ENCODE measurements at regions not wholly inside any gene's neighbourhood (a gene's known extent, or its start where the extent isn't known, plus 50 kb on each side); places are given as distances from the start of the nearest gene placed in this dataset.
A peak's percentile ranks its signal among the peaks of the same experiment; 100 is the strongest.

DNA sequence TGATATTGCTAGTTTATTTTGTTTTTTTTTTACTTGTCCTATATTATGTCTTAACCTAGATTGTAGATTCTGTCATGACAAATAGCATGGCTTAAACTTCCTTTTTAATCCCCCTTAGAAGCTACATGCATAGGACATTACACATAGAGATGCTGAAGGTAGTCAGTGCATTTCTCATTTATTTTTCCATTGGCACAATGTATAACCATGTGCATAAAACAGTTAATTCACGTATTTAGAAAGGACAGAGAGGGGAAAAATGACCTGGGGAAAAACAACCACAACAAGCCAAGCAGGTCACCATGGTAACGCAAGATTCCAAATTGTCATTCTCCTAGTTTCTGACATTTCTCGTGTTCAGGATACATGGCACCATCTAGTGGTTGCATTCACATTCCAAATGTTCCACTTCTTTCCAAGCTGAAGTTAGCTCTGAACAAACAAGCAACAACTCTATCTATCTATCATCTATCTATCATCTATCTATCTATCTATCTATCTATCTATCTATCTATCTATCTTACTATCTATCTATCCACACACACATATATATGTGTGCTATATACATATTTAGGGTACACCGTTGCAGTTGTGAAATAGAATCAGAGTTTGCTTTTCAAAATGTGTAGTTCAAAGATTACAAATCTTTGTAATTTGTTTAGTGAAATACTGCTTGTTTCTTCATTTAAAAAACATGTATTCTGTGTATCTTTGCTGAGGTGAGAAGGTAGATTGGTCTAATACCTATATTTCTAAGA, 487.2 kb upstream of the ST8SIA4 start:
- ATAC-seq: no peak
- H3K27me3 Mint-ChIP-seq: no peaks in the 10 kb centered on the region
- no peaks in the 10 kb centered on the region for H3K4me1 Mint-ChIP-seq (ENCODE audit: low read depth)
- peak; percentile 1 for DNase-seq
- no peaks in the 10 kb centered on the region for H3K9me3 Mint-ChIP-seq
- no peak overlapping the region for H3K27ac Mint-ChIP-seq
- intact Hi-C loops (cut with micrococcal nuclease): loop anchor here (5.0 kb wide), 1 partner anchor 958 kb away; no protein-coding TSS in a partner anchor
- H3K36me3 Mint-ChIP-seq (ENCODE audit: low read depth): no peaks in the 10 kb centered on the region
- CTCF ChIA-PET: interaction anchor here (0.5 to 1.0 kb wide), 3 partner anchors 119 to 616 kb away, joined by 3 to 4 read pairs (median 3); no protein-coding TSS in a partner anchor
- TF ChIP-seq, protein P1, sequence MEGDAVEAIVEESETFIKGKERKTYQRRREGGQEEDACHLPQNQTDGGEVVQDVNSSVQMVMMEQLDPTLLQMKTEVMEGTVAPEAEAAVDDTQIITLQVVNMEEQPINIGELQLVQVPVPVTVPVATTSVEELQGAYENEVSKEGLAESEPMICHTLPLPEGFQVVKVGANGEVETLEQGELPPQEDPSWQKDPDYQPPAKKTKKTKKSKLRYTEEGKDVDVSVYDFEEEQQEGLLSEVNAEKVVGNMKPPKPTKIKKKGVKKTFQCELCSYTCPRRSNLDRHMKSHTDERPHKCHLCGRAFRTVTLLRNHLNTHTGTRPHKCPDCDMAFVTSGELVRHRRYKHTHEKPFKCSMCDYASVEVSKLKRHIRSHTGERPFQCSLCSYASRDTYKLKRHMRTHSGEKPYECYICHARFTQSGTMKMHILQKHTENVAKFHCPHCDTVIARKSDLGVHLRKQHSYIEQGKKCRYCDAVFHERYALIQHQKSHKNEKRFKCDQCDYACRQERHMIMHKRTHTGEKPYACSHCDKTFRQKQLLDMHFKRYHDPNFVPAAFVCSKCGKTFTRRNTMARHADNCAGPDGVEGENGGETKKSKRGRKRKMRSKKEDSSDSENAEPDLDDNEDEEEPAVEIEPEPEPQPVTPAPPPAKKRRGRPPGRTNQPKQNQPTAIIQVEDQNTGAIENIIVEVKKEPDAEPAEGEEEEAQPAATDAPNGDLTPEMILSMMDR (IDR thresholded peaks at IDR 0.05): peak; percentile 49
- POLR2A ChIA-PET: no interaction called here
- H3K4me3 Mint-ChIP-seq: no peak overlapping the region

- CTCF ChIA-PET: no interaction called here
- intact Hi-C loops (cut with micrococcal nuclease): no loop called here
- no peak for DNase-seq
- no peak for ATAC-seq
- Mint-ChIP-seq H3K27ac (no peak overlapping the region), H3K4me1 (ENCODE audit: low read depth) (no peaks in the 10 kb centered on the region), H3K36me3 (ENCODE audit: low read depth) (no peaks in the 10 kb centered on the region), H3K4me3 (no peak overlapping the region), H3K27me3 (no peaks in the 10 kb centered on the region), H3K9me3 (no peaks in the 10 kb centered on the region)
- POLR2A ChIA-PET: no interaction called here
- TF ChIP-seq, protein P1 (IDR thresholded peaks at IDR 0.05): no peak
Measured at GRCh38 chr5:101385276-101385675, 482.2 kb upstream of the ST8SIA4 start.

GRCh38 chr5:101370181-101370580, 467.1 kb upstream of the ST8SIA4 start:
- Mint-ChIP-seq H3K4me1 (ENCODE audit: low read depth) (no peaks in the 10 kb centered on the region), H3K36me3 (ENCODE audit: low read depth) (no peaks in the 10 kb centered on the region), H3K27me3 (peaks cover 2% of the 10 kb centered on the region), H3K27ac (no peak overlapping the region), H3K9me3 (no peaks in the 10 kb centered on the region), H3K4me3 (no peak overlapping the region)
- ATAC-seq (no peak), DNase-seq (no peak)
- ChIA-PET CTCF (no interaction called here), POLR2A (no interaction called here)
- TF ChIP-seq, protein P1 (IDR thresholded peaks at IDR 0.05): no peak
- intact Hi-C loops (cut with micrococcal nuclease): no loop called here

DNA sequence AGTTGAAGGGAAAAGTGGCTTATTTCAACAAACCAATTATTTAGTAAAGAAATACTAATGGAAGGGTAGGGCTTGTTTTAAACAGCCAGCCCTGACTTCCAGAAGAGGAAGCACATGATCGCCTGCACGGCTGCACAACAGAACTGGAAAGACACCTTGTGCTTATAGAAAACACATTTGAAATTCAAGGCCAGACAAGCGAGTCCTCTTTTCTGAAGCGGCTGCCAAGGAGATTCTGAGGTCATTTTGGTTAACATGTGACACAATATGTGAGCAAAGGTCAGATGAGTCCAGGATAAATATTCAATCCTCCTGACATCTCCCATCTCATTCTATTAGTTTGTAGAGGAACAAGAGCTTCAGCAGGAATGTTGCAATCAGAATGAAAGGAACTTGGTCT, 461.4 kb upstream of the ST8SIA4 start:
- TF ChIP-seq, protein P1 (IDR thresholded peaks at IDR 0.05): no peak
- ChIA-PET POLR2A (no interaction called here), CTCF (no interaction called here)
- Mint-ChIP-seq H3K27ac (no peak overlapping the region), H3K9me3 (no peaks in the 10 kb centered on the region), H3K27me3 (no peaks in the 10 kb centered on the region), H3K4me3 (no peak overlapping the region), H3K36me3 (ENCODE audit: low read depth) (no peaks in the 10 kb centered on the region), H3K4me1 (ENCODE audit: low read depth) (no peaks in the 10 kb centered on the region)
- DNase-seq (no peak), ATAC-seq (no peak)
- intact Hi-C loops (cut with micrococcal nuclease): no loop called here

- Mint-ChIP-seq H3K36me3 (ENCODE audit: low read depth) (no peaks in the 10 kb centered on the region), H3K9me3 (no peaks in the 10 kb centered on the region), H3K27ac (no peak overlapping the region), H3K27me3 (no peaks in the 10 kb centered on the region), H3K4me3 (no peak overlapping the region), H3K4me1 (ENCODE audit: low read depth) (no peaks in the 10 kb centered on the region)
- ChIA-PET POLR2A (no interaction called here), CTCF (no interaction called here)
- TF ChIP-seq, protein P1 (IDR thresholded peaks at IDR 0.05): no peak
- intact Hi-C loops (cut with micrococcal nuclease): no loop called here
- no peak for DNase-seq
- no peak for ATAC-seq
Measured at GRCh38 chr5:101362067-101362466, 459.0 kb upstream of the ST8SIA4 start.
